WTC11 (cell line): ENCODE measurements at regions not wholly inside any gene's neighbourhood (a gene's known extent, or its start where the extent isn't known, plus 50 kb on each side); places are given as distances from the start of the nearest gene placed in this dataset.

Source experiments
- ATAC-seq: fragments of 200-7000 bp; cut with Tn5 transposase; 2 replicates; pipeline ENCODE4 v1.10.0; 2021; ENCODE audit warnings: mild to moderate bottlenecking, moderate library complexity
- CTCF ChIA-PET: fragments of 300-600 bp; sonication (Branson Sonifier 250); formaldehyde crosslinking; loops from one replicate; lab custom pipeline; 2021; ENCODE audit warnings: antibody characterized with exemption; lab: Charles Lee
- POLR2A ChIA-PET: fragments of 350-600 bp; sonication (Branson Sonifier 250); formaldehyde crosslinking; loops from one replicate; lab custom pipeline; 2021; ENCODE audit warnings: antibody characterized with exemption; lab: Charles Lee
- DNase-seq: peaks from one replicate; pipeline ENCODE4 v3.0.0; 2021; ENCODE audit warnings: low spot score
- H3K27ac Mint-ChIP-seq: 2 replicates; pipeline ENCODE4 v1.8.0; 2021; ENCODE audit warnings: mixed read lengths
- H3K27me3 Mint-ChIP-seq: 2 replicates; pipeline ENCODE4 v1.8.0; 2021; ENCODE audit warnings: low read depth, mild to moderate bottlenecking, moderate library complexity, mixed read lengths
- H3K36me3 Mint-ChIP-seq: 2 replicates; pipeline ENCODE4 v1.8.0; 2021; ENCODE audit warnings: mixed read lengths
- H3K4me1 Mint-ChIP-seq: 2 replicates; pipeline ENCODE4 v1.8.0; 2022; ENCODE audit warnings: mixed read lengths
- H3K4me3 Mint-ChIP-seq: 2 replicates; pipeline ENCODE4 v1.8.0; 2021; ENCODE audit warnings: mild to moderate bottlenecking, moderate library complexity, mixed read lengths
- H3K9me3 Mint-ChIP-seq: 2 replicates; pipeline ENCODE4 v1.8.0; 2021; ENCODE audit warnings: mixed read lengths
- ATF6 ChIP-seq: sonication (generic); formaldehyde crosslinking; IDR thresholded peaks from 2 replicates; pipeline ENCODE4 v1.8.1; 2023; ENCODE audit warnings: mild to moderate bottlenecking, missing genetic modification reagents
- CREM ChIP-seq: sonication (generic); formaldehyde crosslinking; IDR thresholded peaks from 2 replicates; pipeline ENCODE4 v1.8.1; 2022; ENCODE audit warnings: mild to moderate bottlenecking, missing genetic modification reagents, moderate library complexity
- E2F4 ChIP-seq: sonication (generic); formaldehyde crosslinking; IDR thresholded peaks from 2 replicates; pipeline ENCODE4 v1.8.1; 2022; ENCODE audit warnings: low read depth, mild to moderate bottlenecking, moderate library complexity, missing genetic modification reagents, borderline replicate concordance
- ESRRA ChIP-seq: sonication (generic); formaldehyde crosslinking; IDR thresholded peaks from 2 replicates; pipeline ENCODE4 v1.8.1; 2022; ENCODE audit warnings: mild to moderate bottlenecking, missing genetic modification reagents, borderline replicate concordance
- FOXK1 ChIP-seq: sonication (generic); formaldehyde crosslinking; IDR thresholded peaks from 2 replicates; pipeline ENCODE4 v1.8.0; 2022; ENCODE audit warnings: mild to moderate bottlenecking, moderate library complexity, missing genetic modification reagents
- GRHL2 ChIP-seq: fragments of 250-450 bp; sonication (Bioruptor Pico); IDR thresholded peaks from 2 replicates; pipeline ENCODE4 v1.8.0; 2022; ENCODE audit warnings: mild to moderate bottlenecking, moderate library complexity; ENCODE audit not compliant: insufficient replicate concordance, severe bottlenecking
- NFE2L1 ChIP-seq: sonication (generic); formaldehyde crosslinking; IDR thresholded peaks from 2 replicates; pipeline ENCODE4 v1.8.1; 2023; ENCODE audit warnings: missing genetic modification reagents
- PRRX2 ChIP-seq: fragments of 250-450 bp; sonication (Bioruptor Pico); IDR thresholded peaks from 2 replicates; pipeline ENCODE4 v1.8.0; 2021; ENCODE audit warnings: mild to moderate bottlenecking
- RELA ChIP-seq: sonication (generic); formaldehyde crosslinking; IDR thresholded peaks from 2 replicates; pipeline ENCODE4 v1.8.1; 2022; ENCODE audit warnings: missing genetic modification reagents, mild to moderate bottlenecking, borderline replicate concordance
- SMAD3 ChIP-seq: sonication (generic); formaldehyde crosslinking; IDR thresholded peaks from 2 replicates; pipeline ENCODE4 v1.8.0; 2022; ENCODE audit warnings: missing genetic modification reagents, mild to moderate bottlenecking, borderline replicate concordance
- SMAD4 ChIP-seq: sonication (generic); formaldehyde crosslinking; IDR thresholded peaks from 2 replicates; pipeline ENCODE4 v1.8.0; 2022; ENCODE audit warnings: mild to moderate bottlenecking, missing genetic modification reagents
- SP1 ChIP-seq: sonication (generic); formaldehyde crosslinking; conservative IDR thresholded peaks from 2 replicates; pipeline ENCODE4 v1.8.1; 2022; ENCODE audit warnings: missing genetic modification reagents
- TCF7 ChIP-seq: sonication (generic); formaldehyde crosslinking; IDR thresholded peaks from 2 replicates; pipeline ENCODE4 v1.8.0; 2022; ENCODE audit warnings: mild to moderate bottlenecking, low read depth, missing genetic modification reagents, moderate library complexity
- TP53 ChIP-seq: sonication (generic); formaldehyde crosslinking; IDR thresholded peaks from 2 replicates; pipeline ENCODE4 v1.8.1; 2023; ENCODE audit warnings: mild to moderate bottlenecking, missing genetic modification reagents
- ZNF121 ChIP-seq: sonication (generic); formaldehyde crosslinking; IDR thresholded peaks from 2 replicates; pipeline ENCODE4 v1.8.0; 2023; ENCODE audit warnings: missing genetic modification reagents
- ZNF425 ChIP-seq: fragments of 250-450 bp; sonication (Bioruptor Pico); conservative IDR thresholded peaks from 2 replicates; pipeline ENCODE4 v1.9.0; 2021; ENCODE audit warnings: mild to moderate bottlenecking
- ZNF512 ChIP-seq: sonication (generic); formaldehyde crosslinking; IDR thresholded peaks from 2 replicates; pipeline ENCODE4 v1.8.1; 2022; ENCODE audit warnings: missing genetic modification reagents, borderline replicate concordance
- TF ChIP-seq, protein P1 (sequence below): fragments of 250-450 bp; sonication (Bioruptor Pico); IDR thresholded peaks from 2 replicates; pipeline ENCODE4 v1.9.0; 2021; ENCODE audit warnings: mild to moderate bottlenecking
- TF ChIP-seq, protein P2 (sequence below): sonication (generic); formaldehyde crosslinking; IDR thresholded peaks from 2 replicates; pipeline ENCODE4 v1.8.1; 2023; ENCODE audit warnings: mild to moderate bottlenecking, missing genetic modification reagents
- TF ChIP-seq, protein P3 (sequence below): sonication (generic); formaldehyde crosslinking; conservative IDR thresholded peaks from 2 replicates; pipeline ENCODE4 v1.8.1; 2022; ENCODE audit warnings: mild to moderate bottlenecking, missing genetic modification reagents
- TF ChIP-seq, protein P4 (sequence below): sonication (generic); formaldehyde crosslinking; IDR thresholded peaks from 2 replicates; pipeline ENCODE4 v1.8.0; 2022; ENCODE audit warnings: mild to moderate bottlenecking, missing genetic modification reagents

DNA sequence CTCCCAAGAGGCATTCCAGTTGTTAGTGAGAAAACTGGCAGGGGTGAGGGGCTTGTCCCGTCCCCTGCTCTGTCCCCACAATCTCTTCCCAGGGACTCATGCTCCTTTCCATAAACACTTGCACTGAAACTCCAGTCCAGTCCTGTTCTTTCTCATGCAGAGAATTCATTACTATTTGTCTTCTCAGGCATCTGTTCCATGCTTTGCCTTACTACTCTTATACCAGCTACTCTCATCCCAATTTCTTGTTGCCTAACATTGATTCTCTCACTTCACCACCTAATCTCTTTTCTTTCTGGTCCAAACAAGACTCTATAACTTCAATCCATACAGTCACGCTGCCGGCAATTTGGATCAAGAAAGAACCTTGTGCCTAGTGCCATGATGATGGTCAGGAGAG is 97.1 kb upstream of the VEGFC start:
- no peak overlapping the region for H3K4me3 Mint-ChIP-seq
- no peak overlapping the region for H3K27ac Mint-ChIP-seq
- no peaks in the 10 kb centered on the region for H3K36me3 Mint-ChIP-seq
- no peak for ATAC-seq
- TF ChIP-seq NFE2L1 (CRISPR knock-in tag) (no peak), GRHL2 (CRISPR knock-in tag) (no peak), ESRRA (no peak), TCF7 (CRISPR knock-in tag) (no peak), PRRX2 (CRISPR knock-in tag) (no peak), SMAD4 (no peak), SP1 (CRISPR knock-in tag) (no peak)
- TF ChIP-seq, protein P1, sequence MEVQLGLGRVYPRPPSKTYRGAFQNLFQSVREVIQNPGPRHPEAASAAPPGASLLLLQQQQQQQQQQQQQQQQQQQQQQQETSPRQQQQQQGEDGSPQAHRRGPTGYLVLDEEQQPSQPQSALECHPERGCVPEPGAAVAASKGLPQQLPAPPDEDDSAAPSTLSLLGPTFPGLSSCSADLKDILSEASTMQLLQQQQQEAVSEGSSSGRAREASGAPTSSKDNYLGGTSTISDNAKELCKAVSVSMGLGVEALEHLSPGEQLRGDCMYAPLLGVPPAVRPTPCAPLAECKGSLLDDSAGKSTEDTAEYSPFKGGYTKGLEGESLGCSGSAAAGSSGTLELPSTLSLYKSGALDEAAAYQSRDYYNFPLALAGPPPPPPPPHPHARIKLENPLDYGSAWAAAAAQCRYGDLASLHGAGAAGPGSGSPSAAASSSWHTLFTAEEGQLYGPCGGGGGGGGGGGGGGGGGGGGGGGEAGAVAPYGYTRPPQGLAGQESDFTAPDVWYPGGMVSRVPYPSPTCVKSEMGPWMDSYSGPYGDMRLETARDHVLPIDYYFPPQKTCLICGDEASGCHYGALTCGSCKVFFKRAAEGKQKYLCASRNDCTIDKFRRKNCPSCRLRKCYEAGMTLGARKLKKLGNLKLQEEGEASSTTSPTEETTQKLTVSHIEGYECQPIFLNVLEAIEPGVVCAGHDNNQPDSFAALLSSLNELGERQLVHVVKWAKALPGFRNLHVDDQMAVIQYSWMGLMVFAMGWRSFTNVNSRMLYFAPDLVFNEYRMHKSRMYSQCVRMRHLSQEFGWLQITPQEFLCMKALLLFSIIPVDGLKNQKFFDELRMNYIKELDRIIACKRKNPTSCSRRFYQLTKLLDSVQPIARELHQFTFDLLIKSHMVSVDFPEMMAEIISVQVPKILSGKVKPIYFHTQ: no peak
- TF ChIP-seq, protein P2, sequence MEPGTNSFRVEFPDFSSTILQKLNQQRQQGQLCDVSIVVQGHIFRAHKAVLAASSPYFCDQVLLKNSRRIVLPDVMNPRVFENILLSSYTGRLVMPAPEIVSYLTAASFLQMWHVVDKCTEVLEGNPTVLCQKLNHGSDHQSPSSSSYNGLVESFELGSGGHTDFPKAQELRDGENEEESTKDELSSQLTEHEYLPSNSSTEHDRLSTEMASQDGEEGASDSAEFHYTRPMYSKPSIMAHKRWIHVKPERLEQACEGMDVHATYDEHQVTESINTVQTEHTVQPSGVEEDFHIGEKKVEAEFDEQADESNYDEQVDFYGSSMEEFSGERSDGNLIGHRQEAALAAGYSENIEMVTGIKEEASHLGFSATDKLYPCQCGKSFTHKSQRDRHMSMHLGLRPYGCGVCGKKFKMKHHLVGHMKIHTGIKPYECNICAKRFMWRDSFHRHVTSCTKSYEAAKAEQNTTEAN (CRISPR knock-in tag): no peak
- no peaks in the 10 kb centered on the region for H3K9me3 Mint-ChIP-seq
- no peaks in the 10 kb centered on the region for H3K27me3 Mint-ChIP-seq
- DNase-seq: no peak
- ChIA-PET POLR2A (no interaction called here), CTCF (no interaction called here)
- H3K4me1 Mint-ChIP-seq: no peaks in the 10 kb centered on the region

DNA sequence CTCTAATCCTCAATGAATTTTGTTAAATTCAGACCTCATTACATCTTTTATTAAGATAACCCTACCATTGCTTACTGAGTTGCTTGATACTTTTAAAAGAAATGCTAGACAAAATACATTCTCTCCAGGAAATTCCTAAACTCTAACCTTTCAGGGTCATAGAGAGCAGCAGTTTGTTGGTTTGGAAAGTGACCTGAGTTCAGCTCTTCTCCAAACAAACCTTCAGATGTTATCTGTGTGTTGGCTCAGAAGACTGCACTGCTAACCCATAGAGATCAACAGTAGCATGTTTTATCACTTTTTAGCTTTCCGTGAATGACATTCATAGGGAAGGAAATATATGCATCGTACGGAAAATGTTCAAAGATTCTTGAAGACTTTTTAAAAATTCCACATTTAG is 101.8 kb upstream of the VEGFC start:
- ATAC-seq: no peak
- no peaks in the 10 kb centered on the region for H3K9me3 Mint-ChIP-seq

More for the DNA sequence above, 101.8 kb upstream of the VEGFC start:
- Mint-ChIP-seq H3K4me3 (no peak overlapping the region), H3K36me3 (no peaks in the 10 kb centered on the region), H3K27me3 (no peaks in the 10 kb centered on the region), H3K27ac (no peak overlapping the region), H3K4me1 (no peaks in the 10 kb centered on the region)
- TF ChIP-seq TP53 (CRISPR knock-in tag) (no peak), GRHL2 (CRISPR knock-in tag) (no peak), SMAD3 (CRISPR knock-in tag) (no peak), ZNF425 (CRISPR knock-in tag) (no peak), ATF6 (CRISPR knock-in tag) (no peak), RELA (CRISPR knock-in tag) (no peak), CREM (CRISPR knock-in tag) (no peak), ZNF121 (CRISPR knock-in tag) (no peak), FOXK1 (CRISPR knock-in tag) (no peak), ZNF512 (CRISPR knock-in tag) (no peak), E2F4 (no peak)
- TF ChIP-seq, protein P3, sequence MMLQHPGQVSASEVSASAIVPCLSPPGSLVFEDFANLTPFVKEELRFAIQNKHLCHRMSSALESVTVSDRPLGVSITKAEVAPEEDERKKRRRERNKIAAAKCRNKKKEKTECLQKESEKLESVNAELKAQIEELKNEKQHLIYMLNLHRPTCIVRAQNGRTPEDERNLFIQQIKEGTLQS (CRISPR knock-in tag): no peak
- TF ChIP-seq, protein P4, sequence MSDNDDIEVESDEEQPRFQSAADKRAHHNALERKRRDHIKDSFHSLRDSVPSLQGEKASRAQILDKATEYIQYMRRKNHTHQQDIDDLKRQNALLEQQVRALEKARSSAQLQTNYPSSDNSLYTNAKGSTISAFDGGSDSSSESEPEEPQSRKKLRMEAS: no peak
- TF ChIP-seq, protein P2 (CRISPR knock-in tag): no peak
- CTCF ChIA-PET: no interaction called here
- no peak for DNase-seq
- POLR2A ChIA-PET: no interaction called here
